CMK (cell line): ENCODE measurements at regions not wholly inside any gene's neighbourhood (a gene's known extent, or its start where the extent isn't known, plus 50 kb on each side); places are given as distances from the start of the nearest gene placed in this dataset.
"Not testable (repeated sequence)": the region's sequence is repeated elsewhere in the genome, so short reads cannot be mapped to it uniquely, and the experiment has no call there.

Experiments used
- DNase-seq: peaks from one replicate; pipeline ENCODE4 v3.0.0-alpha.2; 2010; ENCODE audit warnings: low read depth

DNA sequence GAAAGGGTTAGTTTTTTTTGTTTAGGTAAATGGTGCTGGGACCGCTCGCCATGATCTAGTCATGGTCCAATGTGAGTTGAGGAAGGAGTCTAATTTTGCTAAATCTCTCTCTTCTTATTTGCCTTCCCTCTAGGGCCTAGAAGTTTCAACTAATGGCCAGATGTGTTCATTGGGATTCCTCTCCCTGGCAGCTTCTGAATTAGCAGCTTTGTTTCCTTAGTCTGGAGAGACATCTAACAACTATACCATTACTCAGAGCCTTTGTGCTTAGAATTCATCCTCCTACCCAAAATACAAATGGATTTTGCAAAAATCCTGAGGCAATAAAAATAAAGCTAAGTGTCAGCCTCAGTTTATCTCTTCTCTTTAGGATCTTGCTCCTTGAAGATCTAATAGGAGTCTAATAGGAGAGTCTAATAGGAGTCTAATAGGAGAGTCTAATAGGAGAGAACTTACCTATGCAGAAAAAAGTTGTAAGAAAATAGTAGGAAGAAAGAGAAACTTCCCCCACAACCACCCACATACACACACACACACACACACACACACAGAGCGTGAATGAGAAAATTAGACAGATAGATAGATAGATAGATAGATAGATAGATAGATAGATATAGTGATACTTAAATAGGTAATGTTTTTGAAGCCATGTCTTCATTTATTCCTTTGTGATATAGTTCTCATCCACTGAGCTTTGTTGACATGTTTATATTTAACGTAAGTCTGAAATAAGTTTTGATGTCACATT lies 980.5 kb upstream of the CNTN5 start:
- DNase-seq = no peak

DNA sequence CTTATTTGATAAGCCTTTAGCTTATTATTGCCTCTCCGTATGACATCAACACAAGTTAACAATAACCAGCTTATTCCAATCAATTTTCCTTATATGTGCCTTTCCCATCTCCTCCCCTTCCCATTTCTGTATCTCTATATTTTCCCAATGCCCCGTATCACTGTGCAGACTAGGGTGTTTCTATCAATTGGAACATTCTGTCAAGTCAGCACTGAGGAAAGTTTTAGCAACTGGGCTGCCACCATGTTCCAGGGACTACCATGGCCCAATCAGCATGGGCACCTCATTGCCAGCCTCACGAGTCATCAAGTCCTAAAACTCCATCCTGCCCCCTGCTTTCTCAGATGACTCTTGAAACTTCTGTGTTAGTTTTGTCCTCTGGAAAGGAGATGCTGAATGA lies 973.1 kb upstream of the CNTN5 start:
- no peak for DNase-seq

DNA sequence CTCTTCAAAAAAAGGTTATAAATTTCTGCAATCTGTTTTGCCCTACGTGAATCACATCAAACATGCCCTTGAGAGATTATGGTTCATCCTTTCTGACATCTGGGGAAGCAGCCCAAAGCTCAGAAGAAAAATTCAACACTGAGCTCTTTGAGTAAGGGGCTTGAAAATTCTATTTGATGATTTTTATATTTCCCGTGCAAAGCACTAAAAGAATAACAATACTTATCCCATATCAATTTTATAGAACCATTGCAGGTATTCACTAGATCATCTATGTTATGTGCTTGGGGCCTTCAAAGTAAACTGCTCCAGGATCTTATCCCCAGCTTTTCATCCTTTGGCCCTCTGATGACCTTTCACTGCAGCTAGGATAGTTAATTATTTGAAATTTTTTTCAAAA lies 966.9 kb upstream of the CNTN5 start:
- no peak for DNase-seq

DNA sequence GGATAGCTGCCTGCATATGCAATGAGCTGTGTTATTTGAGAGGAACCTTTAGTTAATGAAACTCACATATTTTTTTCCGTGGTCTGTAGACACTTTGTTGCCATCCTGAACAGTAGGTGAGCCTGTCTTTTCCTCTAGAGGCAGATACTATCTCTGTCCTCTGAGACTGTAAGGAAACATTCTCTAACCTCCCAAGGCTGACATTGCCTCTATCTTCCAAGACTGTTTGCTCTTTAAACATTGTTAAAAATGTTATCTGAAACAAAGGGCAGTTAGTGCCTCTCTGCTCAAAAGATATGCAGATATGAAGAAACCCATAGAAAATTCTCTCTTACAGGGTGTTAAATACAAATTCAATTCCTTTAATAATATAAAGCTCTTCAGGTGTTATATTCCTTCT lies 963.8 kb upstream of the CNTN5 start:
- DNase-seq = no peak

DNA sequence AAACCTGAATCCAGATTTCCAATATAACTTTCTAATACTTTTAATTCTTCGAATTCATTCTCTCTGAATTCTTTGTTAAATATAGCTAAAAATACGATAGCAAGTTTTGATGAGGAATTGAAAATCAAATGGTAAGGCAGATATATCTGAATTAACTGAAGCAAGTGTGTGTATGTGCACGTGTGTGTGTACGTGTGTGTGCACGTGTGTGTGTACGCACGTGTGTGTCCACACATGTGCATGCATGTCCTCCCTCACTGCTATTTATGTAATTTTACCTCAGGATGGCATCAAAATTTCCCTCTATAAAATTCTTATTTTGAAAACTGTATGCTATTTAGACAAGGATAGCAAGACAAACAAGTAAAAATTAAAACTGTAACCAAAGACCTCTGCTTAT lies 961.3 kb upstream of the CNTN5 start:
- DNase-seq = no peak

DNA sequence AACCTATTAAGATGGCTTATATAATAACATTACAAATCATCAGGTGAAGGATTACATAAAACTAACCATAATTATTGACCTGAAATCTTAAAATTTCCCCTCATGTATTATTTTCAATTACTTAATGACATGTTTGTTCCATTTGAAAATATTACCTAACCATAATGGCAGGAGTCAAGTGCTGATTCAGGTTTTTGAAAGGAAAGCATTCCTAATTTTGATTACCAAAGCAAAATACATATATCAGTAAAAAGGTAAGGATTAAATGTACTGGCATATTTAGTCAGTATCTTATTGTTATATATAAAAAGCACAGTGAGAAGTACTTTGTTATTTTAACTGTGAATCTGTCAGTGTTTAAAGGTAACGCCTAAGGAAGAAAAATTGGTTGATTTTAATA lies 960.0 kb upstream of the CNTN5 start:
- DNase-seq = no peak

DNA sequence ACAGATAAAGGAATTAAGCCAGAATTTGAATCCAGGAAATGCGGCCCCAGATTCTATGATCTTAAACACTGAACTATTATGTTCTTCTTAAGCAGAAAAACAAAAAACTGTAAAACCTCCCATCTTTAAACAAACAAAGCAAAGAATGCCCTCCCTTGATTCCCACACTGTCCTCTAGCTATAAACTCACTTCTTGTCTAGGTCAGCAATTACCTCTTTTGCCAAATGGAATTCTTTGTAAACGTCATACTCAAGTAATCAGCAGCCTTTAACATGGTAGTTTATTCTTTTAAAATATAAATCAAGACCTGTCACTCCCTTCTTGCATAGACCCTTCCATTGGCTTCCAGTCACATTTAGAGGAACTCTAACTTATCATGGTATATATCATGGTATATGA lies 958.9 kb upstream of the CNTN5 start:
- no peak for DNase-seq

DNA sequence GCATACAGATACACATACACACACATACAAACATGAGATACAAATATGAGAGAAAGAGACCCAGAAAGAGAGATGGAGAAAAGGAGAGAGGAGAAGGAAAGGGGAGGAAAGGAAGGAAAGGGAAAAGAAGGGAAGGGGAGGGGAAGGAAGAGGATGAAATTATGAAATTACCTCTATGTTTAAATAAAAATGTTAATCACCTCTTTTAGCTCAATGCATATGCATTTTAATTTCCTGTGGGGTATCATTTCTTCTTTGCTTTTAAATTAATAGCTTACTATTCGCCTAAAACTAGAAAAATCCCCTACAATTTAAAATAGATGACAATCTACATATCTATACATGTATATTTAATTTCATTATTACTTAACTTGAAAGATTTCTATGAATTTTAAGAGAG lies 958.0 kb upstream of the CNTN5 start:
- DNase-seq = no peak

DNA sequence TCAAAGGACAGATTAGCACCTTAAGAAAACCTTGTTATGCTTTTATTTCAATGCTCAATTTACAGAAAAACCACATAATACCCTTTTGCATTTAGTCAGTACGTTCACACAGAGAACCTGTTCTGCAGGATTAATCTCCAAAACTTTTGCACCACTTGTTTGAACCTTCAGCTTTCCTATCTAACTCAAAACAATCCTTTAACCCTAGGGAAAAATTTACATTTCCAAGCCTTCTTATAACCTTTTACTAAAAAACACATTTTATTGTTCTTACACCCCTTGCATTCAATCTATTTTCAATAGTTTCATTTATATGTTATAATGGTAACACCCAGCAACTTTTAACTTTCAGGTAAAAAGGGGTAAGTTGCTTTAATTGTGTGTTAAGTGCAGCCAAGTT lies 952.5 kb upstream of the CNTN5 start:
- DNase-seq = no peak

DNA sequence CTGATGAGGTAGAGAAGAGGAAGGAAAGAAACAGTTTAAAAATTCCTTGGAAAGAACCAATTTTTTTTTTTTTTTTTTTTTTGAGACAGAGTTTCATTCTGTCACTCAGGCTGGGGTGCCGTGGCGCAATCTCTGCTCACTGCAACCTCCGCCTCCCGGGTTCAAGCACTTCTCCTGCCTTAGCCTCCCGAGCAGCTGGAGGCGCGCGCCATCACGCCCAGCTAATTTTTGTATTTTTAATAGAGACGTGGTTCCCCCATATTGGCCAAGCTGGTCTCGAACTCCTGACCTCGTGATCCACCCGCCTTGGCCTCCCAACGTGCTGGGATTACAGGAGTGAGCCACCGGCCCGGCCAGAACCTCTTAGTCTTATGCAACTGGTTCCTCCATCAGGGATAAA lies 951.6 kb upstream of the CNTN5 start:
- not testable (repeated sequence) for DNase-seq

DNA sequence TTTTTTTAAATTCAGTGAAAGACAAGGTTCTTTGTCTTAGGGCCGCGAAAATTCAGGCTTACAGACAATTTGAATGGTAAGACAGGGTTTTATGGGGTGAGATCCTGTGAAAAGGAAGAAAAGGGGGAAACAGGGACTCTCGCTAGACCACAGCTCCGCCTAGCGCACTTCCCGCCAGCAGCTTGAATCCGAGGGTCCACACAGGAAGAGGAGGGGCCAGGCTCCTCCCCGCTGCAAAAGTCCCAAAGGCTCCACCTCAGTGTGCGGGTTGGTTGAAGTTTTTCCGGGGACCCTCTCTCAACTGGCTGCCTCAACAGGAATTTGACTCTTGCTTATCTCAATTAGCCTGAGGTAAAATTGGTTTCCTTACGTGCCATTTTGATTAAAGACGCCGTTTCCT lies 950.9 kb upstream of the CNTN5 start:
- DNase-seq = no peak

DNA sequence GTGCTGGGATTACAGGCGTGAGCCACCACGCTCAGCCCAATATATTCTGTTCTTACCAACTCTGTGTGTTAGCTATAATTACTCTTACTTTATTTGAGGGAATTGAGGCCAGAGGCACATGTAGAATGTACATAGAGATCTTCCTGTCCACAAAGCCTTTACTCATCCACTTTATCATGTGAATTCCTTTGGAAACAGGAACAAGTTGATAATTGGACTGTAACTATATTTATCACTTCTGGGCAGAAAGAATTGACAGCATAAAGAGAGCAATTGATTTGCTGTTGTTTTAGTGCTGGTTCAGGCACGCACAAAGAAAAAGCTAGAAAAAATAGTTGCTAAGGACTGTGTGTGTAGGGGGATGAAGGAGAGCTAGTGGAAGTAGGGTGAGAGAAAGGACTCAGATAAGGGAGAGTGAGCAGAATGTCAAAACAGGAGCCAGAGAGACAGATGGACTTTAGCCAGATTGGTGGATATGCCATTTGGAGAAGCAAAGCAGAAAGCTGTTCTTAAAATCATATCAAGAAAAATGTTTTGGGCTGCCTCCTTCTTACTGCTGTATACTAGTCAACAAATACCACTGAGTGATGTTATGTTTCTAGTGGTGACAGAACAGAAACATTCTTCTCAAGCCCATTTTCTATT lies 929.8 kb upstream of the CNTN5 start:
- DNase-seq = no peak

DNA sequence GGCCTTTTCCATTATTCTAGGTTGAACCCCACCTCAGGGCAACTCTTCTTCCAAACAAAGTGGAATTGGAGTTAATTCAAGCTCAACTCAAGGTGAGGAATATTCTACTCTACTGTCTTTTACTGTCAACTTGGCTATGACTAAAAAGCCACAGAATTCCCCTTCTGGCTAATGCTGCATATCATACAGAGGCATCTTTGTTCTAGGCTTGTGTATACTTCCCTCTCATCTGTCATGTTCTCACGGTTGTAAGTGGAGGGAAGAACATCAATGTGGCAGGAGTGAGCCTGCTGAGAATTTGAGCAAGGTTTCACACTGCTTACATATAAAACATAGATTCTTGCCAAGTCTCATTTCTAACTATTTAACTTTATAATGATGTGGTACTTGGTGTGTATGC lies 921.4 kb upstream of the CNTN5 start:
- DNase-seq = no peak

DNA sequence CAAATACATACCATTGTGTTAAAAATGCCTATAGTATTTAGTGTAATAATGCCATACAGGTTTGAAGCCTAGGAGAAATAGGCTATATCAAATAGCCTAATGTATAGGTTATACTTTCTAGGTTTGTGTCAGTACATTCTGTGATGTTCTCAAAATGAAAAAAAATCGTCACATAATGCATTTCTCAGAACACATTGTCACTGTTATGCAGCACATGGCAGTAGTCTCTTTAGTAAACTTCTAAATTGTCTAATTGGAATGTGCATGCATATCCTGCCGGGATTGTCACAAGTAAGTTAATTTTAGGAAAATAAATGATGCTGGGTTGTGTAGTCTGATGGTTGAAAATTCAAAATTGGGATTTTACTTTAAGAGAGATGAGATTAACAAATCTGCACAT lies 920.1 kb upstream of the CNTN5 start:
- no peak for DNase-seq

DNA sequence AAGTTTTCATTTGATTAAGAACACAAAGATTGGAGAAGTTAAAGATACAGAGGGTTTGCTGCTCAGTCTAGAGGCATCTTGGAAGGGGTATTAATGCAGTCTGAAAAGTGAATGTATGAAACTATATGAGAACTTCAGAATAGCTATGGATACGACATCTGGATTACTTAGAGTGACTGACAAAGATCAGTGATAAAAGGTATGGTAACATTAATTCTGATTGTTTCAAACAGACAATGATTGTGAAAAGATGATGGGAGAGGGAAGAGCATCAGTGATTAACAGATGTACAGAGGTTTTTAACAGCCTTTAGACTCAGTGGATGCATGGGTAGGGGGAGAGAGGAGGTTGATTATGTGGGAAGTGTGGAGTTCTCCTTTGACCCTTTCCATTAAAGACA lies 919.4 kb upstream of the CNTN5 start:
- DNase-seq = no peak

DNA sequence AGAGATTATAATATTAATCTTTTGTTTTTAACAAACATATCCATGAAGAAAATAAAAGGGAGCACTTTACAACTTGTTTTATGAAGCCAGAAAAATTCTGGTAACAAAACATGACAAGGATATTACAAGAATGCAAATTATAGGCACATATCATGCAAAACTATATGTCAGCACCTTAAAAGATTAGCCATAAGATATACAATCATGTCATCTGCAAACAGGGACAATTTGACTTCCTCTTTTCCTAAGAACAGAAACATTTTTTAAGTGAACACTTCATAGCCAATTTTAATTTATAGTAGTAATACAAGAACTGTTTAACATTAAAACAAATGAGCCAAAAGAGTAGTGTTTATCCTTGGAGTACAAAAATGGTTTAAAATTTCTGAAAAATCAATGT lies 916.5 kb upstream of the CNTN5 start:
- no peak for DNase-seq

DNA sequence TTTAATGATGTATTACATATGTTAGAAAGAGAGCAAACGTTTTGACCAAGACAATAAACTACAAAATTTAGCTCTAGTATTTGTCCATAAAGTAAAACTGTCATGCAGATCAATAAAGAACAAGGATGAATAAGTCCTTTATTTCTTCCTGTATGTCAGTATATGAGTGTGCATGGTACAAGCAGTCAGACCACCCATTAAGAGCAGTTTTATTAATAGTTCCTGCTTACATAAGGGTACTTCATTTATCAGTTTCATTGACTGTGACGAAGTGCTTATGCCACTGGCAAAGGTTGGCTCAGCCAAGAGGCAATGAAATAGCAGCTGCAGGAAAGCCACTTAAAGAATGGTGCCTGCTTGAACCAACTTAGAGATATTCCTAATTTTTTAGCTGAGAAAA lies 913.0 kb upstream of the CNTN5 start:
- no peak for DNase-seq

DNA sequence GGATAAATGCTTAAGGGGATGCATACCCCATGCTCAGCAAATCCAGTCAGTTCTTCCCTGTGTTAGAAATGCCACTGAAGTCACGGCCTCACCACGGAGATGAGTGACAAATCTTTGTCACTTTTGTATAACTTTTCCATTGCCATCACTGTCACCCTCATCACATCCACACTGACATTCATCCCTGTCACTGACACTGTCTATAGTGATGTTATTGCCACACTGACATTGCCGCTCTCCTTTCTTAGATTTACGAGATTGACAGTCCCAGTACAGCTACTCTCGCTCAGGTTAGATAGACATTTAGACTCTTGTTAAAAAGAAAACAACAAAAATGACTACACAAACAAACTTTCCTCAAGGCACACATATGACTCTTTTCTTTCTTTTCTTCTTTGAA lies 910.7 kb upstream of the CNTN5 start:
- DNase-seq = no peak

DNA sequence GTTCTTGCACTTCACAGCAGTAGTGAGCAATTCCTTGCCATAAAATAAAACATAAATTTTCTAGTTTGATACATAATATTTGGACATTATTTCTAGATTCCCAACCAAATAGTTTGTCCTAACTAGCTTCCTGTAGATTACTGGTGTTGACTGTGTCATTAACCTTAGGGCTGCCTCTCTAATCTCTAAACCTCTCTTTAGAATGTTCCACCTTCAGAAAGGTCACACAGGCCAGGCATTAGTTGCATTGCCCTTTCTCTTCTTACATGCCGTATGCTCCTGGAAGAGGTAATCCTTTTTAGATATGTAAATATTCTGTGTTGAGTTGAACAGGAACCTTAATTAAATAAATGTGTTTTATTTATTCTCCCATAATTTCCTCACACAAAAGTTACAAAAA lies 904.9 kb upstream of the CNTN5 start:
- DNase-seq = no peak

DNA sequence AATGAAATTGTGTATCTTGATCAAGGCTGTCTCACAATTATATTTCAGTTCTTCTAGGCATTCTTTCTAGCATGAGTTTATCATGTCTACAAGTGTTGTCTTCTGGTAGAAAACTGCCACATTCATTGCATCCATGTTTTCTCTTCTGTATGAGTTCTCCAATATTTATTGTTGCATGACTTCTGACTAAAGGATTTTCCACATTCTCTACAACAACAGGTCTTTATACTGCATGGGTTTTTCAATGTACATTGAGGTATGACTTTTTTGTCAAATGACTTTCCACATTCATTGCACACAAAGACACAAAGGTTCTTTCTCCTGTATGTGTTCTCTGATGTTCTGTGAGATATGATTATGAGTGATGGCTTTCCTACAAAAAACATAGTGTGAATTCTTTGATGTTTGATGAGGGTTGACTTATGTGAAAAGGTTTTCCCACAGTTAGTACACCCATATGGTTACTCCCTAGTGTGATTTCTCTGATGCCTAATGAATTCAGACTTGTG lies 890.6 kb upstream of the CNTN5 start:
- DNase-seq = no peak

DNA sequence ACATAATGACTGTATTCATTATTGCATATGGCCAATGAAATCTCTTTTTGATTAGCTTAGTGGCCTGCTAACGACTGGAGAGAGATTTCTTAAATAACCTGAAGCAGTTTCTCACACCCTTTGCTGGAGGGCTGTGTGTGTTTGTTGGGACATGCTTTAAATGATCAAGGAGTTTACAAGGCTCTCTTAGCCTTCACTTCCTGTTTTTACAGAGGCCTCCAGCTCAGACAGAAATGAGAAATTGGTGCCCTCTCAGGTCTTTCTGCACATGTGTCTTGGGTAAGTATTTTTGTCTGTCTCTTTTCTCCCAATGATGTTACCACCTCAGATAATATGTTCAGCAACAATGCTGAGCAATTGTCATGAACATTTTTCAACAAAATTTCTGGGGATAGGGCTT lies 884.4 kb upstream of the CNTN5 start:
- no peak for DNase-seq

DNA sequence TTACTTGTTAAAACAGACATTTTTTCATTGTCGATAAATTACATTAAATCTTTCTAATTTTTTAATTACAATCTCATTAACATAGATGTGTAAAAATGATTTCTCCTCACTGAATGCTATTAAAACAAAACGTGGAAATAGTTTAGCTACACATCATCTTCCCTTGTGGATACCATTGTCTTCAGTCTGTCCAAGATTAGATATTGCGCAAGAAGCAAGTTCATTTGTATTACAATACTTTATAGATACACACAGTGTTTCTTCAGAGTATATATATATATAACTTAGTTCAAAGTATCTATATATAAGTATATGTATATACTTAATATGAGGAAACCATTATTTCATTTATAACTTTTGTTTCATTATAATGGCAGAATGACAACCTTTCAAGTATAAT lies 883.3 kb upstream of the CNTN5 start:
- no peak for DNase-seq

DNA sequence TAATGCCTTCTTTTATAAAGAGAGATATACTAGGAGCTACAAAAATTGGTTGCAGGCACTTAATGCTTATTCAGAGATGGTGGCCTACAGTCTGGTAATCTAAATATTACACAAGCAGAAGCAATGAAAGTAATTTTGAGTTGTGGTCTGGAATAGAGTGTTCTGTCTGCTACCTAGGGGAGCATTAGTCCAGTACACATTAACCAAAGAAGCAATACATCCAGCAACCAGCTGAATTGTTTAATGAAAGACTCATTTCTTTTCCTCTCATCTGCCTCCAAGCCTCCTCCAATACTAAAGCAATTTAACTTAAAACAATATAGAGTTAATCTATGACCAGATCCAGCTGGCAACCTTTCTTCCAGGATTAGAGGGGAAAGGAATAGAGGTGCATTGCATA lies 877.1 kb upstream of the CNTN5 start:
- no peak for DNase-seq

DNA sequence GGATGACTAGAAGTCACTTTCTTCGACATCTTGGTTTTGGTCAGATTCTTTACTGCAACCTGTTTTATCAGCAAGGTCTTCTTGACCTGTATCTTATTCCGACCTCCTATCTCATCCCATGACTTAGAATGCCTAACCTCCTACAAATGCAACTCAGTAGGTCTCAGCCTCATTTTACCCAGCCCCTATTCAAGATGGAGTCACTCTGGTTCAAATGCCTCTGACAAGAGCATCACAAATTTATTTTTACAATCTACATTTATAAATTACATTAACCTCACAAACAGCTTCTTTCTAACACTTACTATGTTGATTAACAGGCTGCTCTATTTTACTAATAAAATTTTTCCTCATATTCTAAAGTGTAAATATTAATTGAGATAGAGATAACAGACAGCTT lies 867.0 kb upstream of the CNTN5 start:
- no peak for DNase-seq
